ENCODE measurements at regions not wholly inside any gene's neighbourhood (a gene's known extent, or its start where the extent isn't known, plus 50 kb on each side); places are given as distances from the start of the nearest gene placed in this dataset.

- no peak for TF ChIP-seq POLR2A (IDR thresholded peaks at IDR 0.05)
- TF ChIP-seq CTCF (IDR thresholded peaks at IDR 0.05), result no peak
Measured at GRCh38 chr6:6971369-6971768, 136.4 kb upstream of the RREB1 start.
